Duodenal mucosa (tissue), 2 donors: ENCODE measurements at regions not wholly inside any gene's neighbourhood (a gene's known extent, or its start where the extent isn't known, plus 50 kb on each side); places are given as distances from the start of the nearest gene placed in this dataset.
"Not testable (repeated sequence)": the region's sequence is repeated elsewhere in the genome, so short reads cannot be mapped to it uniquely, and the experiment has no call there.

Experiments used
- H3K27ac ChIP-seq: one replicate; pipeline ENCODE4 v1.7.0; 2013; ENCODE audit warnings: low read depth, low read length
- H3K27me3 ChIP-seq, 2 donors: one replicate each; pipeline ENCODE4 v1.7.0; 2013; ENCODE audit warnings: low read length in 2 of 2, control low read depth in 1 of 2; ENCODE audit not compliant: insufficient read depth in 2 of 2, control insufficient read depth in 1 of 2
- H3K36me3 ChIP-seq, 2 donors: one replicate each; pipeline ENCODE4 v1.7.0; 2013; ENCODE audit warnings: low read length in 2 of 2, control low read depth in 1 of 2; ENCODE audit not compliant: insufficient read depth in 2 of 2, control insufficient read depth in 1 of 2
- H3K4me1 ChIP-seq, 2 donors: one replicate each; pipeline ENCODE4 v1.7.0; 2013; ENCODE audit warnings: low read length in 2 of 2, control low read depth in 1 of 2; ENCODE audit not compliant: insufficient read depth in 2 of 2, control insufficient read depth in 1 of 2
- H3K4me3 ChIP-seq, 2 donors: one replicate each; pipeline ENCODE4 v1.7.0; 2013; ENCODE audit warnings: low read length in 2 of 2, low read depth in 1 of 2
- H3K9ac ChIP-seq, 2 donors: one replicate each; pipeline ENCODE4 v1.7.0; 2013; ENCODE audit warnings: low read length in 2 of 2, low read depth in 1 of 2
- H3K9me3 ChIP-seq, 2 donors: one replicate each; pipeline ENCODE4 v1.7.0; 2013; ENCODE audit warnings: low read length in 2 of 2, control low read depth in 1 of 2; ENCODE audit not compliant: control insufficient read depth in 1 of 2

DNA sequence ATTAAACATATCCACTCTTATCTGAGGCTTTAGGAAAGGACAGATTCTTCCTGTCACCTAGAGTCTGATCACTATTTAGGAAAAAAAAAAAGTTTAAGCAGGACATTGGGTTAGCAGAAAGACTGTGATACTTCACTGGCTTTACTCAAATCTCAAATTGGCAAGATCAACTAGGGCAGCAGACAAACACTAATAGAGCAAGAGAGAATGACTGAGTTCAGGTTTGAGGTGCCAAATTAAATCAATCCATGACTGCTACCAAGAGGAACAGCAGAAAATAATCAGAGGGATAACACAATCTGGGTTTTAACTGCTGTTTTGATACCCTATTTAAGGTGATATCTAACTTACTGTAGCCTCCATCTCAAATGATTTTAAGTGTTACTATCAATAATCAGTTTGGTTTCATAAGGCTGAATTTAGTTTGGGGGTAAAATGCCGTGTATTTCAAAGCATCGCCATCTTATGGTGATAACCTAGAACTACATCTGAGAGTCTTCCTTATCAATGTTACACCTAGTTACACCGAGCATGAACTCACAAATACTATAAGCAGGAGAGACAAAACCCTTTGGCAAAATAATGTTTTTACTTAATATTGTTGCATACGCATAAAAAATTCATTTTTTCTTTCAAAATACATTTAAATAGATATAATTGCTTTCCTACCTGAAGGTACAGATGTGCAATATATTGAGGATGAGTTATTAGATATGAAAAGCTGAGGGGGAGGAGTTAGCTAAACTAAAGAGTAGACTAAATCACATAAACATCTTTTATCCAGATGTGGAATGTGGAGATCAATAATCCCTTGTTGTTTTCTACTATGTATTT is 286.4 kb upstream of the CDH12 start:
- no peaks in the 10 kb centered on the region for H3K27me3 ChIP-seq
- no peak overlapping the region for H3K9ac ChIP-seq
- no peaks in the 10 kb centered on the region for H3K4me1 ChIP-seq
- H3K27ac ChIP-seq = no peak overlapping the region
- no peaks in the 10 kb centered on the region for H3K36me3 ChIP-seq
- no peak overlapping the region for H3K4me3 ChIP-seq
- H3K9me3 ChIP-seq = no peaks in the 10 kb centered on the region

DNA sequence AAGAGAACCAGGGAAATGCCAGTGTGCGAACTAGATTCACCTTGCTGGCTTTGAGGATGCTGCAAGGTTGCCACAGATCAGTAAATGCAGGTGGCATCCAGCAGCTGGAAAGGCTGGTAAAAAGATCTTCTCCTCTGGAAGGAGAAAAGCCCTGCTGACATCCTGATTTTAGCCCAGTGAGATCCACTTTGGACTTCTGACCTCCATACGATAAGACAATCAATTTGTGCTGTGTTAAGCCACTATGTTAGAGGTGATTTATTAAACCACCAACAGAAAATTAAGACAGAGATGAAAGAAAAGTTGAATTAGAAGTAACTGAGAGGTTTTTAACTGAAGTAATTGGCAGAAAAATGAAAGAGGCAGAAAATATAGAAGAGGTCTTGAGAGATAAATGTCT is 283.8 kb upstream of the CDH12 start:
- Histone ChIP-seq H3K36me3 (no peaks in the 10 kb centered on the region), H3K4me1 (no peaks in the 10 kb centered on the region), H3K9ac (no peak overlapping the region), H3K27ac (no peak overlapping the region), H3K9me3 (no peaks in the 10 kb centered on the region), H3K27me3 (no peaks in the 10 kb centered on the region), H3K4me3 (no peak overlapping the region)

DNA sequence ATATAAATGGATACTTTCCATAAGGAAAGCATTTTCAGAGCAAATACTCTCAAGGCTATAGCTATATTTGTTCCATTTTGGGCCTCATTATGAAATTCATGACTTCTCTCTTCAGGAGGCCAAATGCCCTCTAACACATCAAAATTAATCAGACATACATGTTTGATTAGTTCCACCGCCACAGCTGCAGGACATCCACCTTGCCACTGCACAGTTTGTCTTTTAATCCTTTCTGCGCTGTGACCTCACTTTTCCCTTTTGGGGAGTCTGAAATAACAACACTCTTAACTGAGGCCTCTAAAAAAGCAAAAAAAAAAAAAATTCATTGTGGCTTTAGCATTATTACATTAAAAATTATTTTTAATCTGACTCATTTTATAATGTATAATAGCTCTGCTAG is 279.1 kb upstream of the CDH12 start:
- Histone ChIP-seq H3K9me3 (peaks cover 0 to 3% of the 10 kb centered on the region in 2 donors), H3K27ac (no peak overlapping the region), H3K4me1 (no peaks in the 10 kb centered on the region)

DNA sequence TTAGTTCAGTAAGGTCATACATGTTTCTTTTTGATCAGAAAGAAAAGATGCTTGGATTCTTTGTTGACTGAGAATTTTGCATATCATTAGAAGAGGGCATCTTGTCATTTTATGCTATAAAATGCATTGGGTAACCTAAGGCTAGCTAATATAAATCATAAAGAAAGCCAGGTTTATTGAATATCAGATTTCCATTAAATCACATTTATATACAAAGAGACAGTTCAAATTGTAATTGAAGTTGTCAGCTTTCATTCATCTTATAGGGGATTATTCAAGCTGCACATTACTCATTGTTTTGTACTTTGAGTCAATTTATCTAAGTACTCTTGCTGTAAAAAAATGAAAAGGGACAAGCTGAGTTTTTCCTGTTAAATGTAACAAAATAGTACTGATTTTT is 259.1 kb upstream of the CDH12 start:
- Histone ChIP-seq H3K27me3 (no peaks in the 10 kb centered on the region), H3K27ac (no peak overlapping the region), H3K36me3 (no peaks in the 10 kb centered on the region), H3K4me3 (no peak overlapping the region), H3K9me3 (no peaks in the 10 kb centered on the region), H3K9ac (no peak overlapping the region), H3K4me1 (no peaks in the 10 kb centered on the region)

More for the DNA sequence above, 279.1 kb upstream of the CDH12 start:
- H3K4me3 ChIP-seq = no peak overlapping the region
- H3K27me3 ChIP-seq = no peaks in the 10 kb centered on the region
- H3K36me3 ChIP-seq = no peaks in the 10 kb centered on the region
- no peak overlapping the region for H3K9ac ChIP-seq

DNA sequence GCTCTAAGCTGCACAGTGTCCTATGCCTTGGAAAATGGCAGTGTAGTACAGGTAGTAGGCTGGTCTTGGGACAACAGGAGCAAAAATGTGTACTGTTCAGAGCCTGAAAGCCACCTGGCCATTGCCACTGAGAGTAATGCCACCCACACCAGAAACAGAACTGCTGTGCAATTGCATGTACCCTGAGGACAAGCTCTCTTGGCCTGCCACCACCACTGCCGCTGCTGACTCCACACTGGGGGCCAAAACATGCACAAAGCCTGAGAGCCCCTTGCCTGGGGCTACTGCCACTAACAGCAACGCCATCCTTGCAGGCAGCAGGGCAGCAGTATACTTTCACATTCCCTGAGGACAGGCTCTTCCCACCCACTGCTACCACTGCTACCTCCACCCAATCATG is 251.9 kb upstream of the CDH12 start:
- Histone ChIP-seq H3K27me3 (no peaks in the 10 kb centered on the region), H3K9ac (no peak overlapping the region), H3K9me3 (peaks cover 7 to 10% of the 10 kb centered on the region in 2 donors), H3K4me1 (no peaks in the 10 kb centered on the region), H3K27ac (no peak overlapping the region), H3K36me3 (no peaks in the 10 kb centered on the region), H3K4me3 (no peak overlapping the region)

DNA sequence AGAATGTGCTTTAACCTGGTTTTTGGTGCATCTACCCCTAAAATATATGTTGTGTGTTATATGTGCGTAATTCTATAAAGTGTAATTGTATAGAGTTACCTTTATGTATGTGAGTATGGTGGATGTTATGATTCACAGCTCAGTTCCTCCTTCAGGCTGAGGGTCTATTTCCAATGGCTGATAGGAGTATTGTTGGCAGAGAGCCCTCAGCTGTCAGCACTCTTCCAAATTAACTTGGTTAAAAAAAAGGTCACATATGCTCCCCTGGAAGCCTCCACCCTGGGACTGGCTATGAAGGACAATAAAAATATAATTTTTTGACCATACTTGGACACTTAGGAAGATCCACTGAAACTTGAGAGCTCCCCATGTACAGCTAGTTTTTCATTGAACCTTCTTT is 250.4 kb upstream of the CDH12 start:
- Histone ChIP-seq H3K36me3 (no peaks in the 10 kb centered on the region), H3K9ac (no peak overlapping the region), H3K4me1 (no peaks in the 10 kb centered on the region), H3K9me3 (peaks cover 7 to 10% of the 10 kb centered on the region in 2 donors), H3K27ac (no peak overlapping the region), H3K4me3 (no peak overlapping the region), H3K27me3 (no peaks in the 10 kb centered on the region)

DNA sequence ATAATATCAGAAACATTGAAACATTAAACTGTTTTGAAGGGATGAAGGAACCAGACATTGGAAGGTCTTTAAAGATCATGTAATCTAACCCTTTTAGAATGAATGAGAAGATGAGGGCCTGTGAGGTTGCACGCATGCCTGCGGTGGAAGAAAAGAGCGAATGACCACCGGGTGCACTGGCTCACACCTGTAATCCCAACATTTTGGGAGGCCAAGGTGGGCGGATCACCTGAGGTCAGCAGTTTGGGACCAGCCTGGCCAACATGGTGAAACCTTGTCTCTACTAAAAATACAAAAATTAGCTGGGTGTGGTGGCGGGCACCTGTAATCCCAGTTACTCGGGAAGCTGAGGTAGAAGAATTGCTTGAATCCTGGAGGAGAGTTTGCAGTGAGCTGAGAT is 242.3 kb upstream of the CDH12 start:
- not testable (repeated sequence) for H3K9me3 ChIP-seq, H3K27me3 ChIP-seq, H3K4me3 ChIP-seq, H3K27ac ChIP-seq, H3K36me3 ChIP-seq, H3K4me1 ChIP-seq, H3K9ac ChIP-seq

DNA sequence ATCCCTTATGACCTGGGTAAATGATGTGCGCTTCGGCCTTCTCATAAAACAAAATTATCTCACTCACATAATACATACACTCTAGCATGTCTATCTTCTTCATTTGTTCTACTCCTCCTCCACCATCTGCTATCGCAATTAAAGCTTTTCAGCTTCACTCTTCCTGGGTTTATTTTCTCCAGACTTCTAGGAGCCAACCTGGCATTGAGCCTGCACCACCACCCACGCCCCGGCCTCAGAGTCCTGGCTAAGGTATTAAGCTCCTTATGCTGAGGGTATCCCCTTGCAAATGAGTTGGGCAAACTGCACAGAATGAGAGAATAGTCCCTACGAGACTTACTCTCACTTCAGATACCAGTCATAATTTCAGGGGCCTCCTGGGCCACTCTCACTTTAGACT is 236.1 kb upstream of the CDH12 start:
- Histone ChIP-seq H3K9me3 (no peaks in the 10 kb centered on the region), H3K27me3 (no peaks in the 10 kb centered on the region), H3K9ac (no peak overlapping the region), H3K27ac (no peak overlapping the region), H3K36me3 (no peaks in the 10 kb centered on the region), H3K4me3 (no peak overlapping the region), H3K4me1 (no peaks in the 10 kb centered on the region)

DNA sequence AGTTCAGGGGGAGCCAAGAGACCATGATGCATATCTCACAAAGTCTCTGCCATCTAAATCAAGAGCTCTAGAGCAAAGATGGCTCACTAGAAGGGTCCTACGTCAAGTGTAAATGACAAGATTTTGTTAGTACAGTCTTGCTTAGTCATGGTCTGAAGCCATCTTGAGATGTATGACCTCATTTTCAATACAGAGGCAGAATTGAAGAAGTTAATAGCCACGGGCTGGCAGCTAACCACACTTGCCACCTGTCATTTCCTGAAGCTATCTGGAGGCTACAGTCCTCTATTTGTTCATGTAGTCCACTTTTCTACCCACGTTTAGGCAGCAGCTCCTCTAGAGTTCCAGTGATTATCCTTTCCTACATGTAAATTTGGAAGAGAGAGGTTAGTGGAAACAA is 231.7 kb upstream of the CDH12 start:
- no peaks in the 10 kb centered on the region for H3K36me3 ChIP-seq
- no peak overlapping the region for H3K9ac ChIP-seq
- no peaks in the 10 kb centered on the region for H3K27me3 ChIP-seq
- no peak overlapping the region for H3K4me3 ChIP-seq
- no peak overlapping the region for H3K27ac ChIP-seq
- no peaks in the 10 kb centered on the region for H3K9me3 ChIP-seq
- H3K4me1 ChIP-seq = no peaks in the 10 kb centered on the region

DNA sequence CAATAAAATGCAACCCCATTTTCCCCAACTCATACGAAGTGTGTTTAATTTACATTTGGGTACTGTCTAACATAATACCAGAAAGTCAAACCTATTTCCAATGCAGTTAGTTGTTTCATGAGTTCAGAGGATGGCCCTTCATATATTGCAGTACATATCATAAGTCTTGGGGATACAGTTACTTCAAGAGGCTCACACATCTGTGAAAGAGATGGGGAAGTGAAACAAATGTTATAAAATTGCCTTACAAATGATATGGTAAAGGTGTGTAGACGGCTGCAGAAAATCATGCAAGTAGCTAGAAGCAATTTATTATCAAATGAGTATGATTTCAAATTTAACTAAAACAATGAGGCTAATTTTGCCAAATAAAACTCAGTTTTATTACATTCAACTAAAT is 219.0 kb upstream of the CDH12 start:
- H3K4me1 ChIP-seq = no peaks in the 10 kb centered on the region
- H3K36me3 ChIP-seq = no peaks in the 10 kb centered on the region
- no peak overlapping the region for H3K27ac ChIP-seq
- no peaks in the 10 kb centered on the region for H3K9me3 ChIP-seq
- H3K4me3 ChIP-seq = no peak overlapping the region
- H3K27me3 ChIP-seq = no peaks in the 10 kb centered on the region
- H3K9ac ChIP-seq = no peak overlapping the region
